NOMO-1 treated with DMSO at 0.1 percent for 48 hours (cell line): ENCODE measurements at regions not wholly inside any gene's neighbourhood (a gene's known extent, or its start where the extent isn't known, plus 50 kb on each side); places are given as distances from the start of the nearest gene placed in this dataset.
"Not testable (repeated sequence)": the region's sequence is repeated elsewhere in the genome, so short reads cannot be mapped to it uniquely, and the experiment has no call there.

Experiments
- DNase-seq: peaks from one replicate; lab custom pipeline; 2025; ENCODE audit not compliant: unreplicated experiment; lab: John Stamatoyannopoulos, UW

DNA sequence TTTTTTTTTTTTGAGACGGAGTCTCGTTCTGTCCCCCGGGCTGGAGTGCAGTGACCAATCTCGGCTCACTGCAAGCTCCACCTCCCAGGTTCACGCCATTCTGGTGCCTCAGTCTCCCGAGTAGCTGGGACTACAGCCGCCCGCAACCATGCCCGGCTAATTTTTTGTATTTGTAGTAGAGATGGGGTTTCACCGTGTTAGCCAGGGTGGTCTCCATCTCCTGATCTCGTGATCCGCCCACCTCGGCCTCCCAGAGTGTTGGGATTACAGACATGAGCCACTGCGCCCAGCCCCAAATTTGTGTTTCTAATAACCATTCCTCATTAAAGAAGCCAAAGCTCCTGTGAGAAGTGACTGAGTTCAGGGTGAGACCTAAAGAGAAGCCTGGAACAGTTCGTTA is 1906.9 kb downstream of the PCDH9 start:
- not testable (repeated sequence) for DNase-seq

DNA sequence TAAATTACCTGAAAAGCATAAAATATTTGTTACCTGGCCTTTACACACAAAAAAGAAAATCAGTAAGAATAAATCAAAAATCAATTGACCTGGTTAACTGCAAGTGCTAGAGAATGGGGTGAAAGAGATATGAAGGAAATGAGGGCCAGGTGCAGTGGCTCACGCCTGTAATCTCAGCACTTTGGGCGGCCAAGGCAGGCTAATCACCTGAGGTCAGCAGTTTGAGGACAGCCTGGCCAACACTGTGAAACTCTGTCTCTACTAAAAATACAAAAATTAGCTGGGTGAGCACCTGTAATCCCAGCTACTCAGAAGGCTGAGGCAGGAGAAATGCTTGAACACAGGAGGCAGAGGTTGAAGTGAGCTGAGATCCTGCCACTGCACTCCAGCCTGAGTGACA is 1908.7 kb downstream of the PCDH9 start:
- not testable (repeated sequence) for DNase-seq

DNA sequence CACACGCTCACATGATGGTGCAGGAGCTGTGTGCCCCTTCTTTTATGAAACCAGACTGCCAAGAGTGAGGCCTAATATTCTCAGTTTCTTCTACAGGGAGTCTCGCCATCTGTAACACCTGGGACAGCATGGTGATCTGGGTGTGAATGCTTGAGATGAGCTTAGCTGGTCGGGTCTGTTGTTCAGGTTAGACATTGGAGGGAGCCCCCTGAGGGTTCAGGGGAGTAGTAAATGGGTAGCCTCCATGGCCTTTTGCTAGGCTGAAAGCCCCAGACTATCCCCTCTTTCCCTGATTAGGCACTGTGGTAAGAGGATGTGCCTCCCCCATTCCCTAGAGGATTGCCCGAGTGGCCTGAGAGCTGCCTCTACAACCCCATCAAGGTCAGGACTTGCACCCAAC is 1916.1 kb downstream of the PCDH9 start:
- no peak for DNase-seq

DNA sequence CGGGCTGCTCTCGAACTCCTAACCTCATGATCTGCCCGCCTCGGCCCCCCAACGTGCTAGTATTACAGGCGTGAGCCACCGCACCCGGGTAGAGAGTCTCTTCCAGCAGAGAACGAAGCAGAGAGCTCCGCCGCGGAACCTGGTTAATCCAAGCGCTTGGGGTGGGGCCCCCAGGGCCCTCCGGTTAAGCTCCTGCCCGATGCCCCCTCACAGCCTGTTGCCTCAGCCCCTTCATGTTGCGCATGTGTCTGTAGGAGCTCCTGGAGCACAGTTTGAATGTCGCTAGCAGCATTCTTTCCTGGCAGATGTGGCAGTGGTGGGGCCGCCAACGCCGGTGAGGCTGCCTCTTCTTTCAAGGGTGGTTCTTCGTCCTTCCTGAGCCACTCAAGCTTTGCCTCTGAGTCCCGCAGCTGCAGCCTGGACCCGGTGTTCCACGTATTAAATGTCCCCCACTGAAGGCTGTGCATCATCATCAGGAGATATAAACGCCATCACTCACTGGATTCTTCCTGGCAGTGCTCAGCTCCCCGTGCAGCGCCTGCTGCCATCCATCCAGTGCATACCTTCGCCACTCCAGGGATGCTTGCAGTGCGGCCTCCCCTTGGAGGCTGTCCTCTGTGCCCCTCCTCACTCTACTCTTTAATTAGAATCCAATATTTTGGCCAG is 1919.3 kb downstream of the PCDH9 start:
- DNase-seq: no peak

DNA sequence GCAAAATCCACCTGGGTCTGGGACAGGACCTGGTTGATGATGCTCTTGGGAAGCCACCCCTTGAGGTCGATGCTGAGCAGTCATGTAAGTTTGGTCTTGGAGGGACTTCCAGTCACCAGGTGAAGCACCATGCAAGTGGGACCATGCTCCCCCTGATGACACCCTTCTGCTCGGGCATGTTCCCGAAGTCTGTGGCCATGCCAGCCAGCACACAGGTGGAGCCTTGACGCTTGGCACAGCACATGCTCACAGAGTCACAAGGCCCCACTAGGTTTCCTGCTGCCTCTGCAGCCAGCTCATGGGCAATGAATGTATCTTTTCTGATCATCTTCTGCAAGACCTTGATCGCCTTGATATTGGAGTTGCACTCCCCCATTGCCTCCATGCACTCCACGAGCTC is 1920.2 kb downstream of the PCDH9 start:
- DNase-seq: no peak

DNA sequence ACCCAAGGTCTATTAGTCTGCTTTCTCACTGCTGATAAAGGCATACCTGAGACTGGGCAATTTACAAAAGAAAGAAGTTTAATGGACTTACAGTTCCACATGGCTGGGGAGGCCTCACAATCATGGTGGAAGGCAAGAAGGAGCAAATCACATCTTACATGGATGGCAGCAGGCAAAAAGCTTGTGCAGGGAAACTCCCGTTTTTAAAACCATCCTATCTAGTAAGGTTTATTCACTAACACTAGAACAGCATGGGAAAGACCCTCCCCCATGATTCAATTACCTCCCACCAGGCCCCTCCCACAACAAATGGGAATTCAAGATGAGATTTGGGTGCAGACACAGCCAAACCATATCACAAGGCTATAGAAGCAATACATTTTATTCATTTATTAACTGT is 1921.4 kb downstream of the PCDH9 start:
- DNase-seq: not testable (repeated sequence)

DNA sequence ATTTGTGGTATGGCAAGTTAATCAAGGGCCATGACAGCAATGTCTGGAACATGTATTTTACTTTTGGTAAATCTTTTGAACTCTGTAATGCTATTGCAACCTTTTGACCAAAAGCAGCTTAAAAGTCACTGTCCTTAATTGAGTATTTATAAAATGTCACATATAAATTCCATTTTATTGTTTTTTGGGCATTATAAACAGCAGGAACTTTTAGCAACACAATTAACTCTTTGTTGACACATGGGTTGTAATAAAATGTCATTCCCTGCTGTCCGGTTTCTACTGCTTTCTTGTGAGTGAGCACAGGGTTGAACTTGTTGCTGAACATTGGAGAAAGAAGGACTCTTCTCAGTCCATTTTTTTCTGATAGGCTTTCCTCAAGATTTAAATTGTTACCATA is 1923.1 kb downstream of the PCDH9 start:
- no peak for DNase-seq

DNA sequence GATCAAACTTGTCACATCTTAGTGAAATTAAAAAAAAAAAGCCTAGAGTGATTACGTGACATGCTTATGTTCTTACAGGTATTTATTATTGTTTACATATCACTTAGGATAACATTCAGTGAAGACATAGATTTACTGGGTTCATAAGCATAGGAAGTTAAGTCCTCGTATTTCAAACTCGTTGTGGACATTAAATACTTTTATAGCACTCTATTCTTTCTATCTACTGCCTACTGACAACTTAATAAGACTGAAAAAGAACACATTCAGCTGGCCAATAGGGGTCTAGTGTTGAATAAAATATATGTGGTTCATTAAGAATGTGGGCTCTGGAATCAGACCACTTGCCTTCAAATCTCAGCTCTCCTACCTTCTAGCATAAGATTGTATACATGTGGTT is 1927.4 kb downstream of the PCDH9 start:
- DNase-seq: no peak

DNA sequence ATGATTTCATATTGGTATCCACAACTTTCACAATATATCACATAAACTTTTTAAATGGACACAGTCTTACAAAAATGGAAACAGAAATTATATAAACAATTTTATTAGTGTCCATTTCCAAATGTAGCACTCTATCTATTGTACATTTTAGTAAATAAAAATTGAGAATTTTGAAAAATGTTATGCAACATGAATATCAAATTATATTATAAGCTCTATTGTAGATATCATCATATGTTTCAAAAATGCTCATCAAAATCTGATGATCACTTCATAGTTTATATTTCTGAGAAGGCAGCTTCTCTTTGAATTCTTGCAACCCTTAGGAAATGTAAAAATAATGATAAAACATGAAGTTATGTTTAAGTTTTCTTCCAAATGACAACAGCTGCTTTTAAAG is 1928.6 kb downstream of the PCDH9 start:
- no peak for DNase-seq

DNA sequence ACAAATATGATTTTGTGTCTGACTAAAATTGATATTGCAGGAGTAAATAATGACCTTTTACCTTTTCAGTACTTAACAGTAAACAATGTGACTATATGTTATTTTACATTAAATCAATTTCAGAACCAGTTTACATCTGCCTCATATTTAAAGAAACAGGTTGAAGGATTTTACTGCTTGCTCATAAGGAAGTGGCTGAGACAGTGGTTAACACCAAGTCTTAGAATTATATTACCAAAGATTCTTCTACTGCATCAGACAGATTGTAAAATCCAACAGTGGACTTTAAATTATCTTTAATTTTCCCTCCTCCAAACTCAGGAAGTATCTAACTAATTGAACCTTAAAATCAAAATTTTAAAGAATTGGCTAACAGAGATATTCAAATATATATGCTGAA is 1929.9 kb downstream of the PCDH9 start:
- no peak for DNase-seq

DNA sequence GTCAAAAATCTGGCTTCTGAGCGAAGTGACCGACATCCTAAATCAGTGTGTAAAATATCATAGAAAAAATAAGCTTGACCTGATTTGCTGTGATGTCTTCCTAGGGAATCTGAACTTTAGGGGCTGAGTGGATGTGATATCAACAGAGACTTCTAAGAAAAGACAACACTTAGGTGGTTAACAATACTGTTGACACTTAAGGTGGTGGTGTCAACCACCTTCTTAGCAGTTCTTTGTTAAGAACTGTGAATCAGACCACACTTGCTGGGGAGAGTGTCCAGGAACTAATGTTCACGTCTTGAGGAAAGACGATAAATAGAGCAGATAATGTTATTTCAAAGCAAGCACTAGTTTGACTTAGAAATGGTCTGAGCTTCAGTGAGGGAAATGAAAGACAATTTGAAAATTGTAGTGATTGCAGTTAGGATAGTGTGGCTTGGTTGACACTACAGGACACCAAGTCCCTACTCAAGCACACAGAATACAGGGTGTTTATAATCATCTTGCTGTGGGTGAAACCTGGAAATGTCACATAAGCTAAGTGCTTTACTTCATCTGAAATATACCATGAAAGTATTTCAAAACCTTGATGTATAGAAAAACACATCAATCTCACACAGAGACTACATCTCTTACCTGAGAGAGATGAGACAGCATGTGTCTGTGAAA is 1936.5 kb downstream of the PCDH9 start:
- DNase-seq: no peak

DNA sequence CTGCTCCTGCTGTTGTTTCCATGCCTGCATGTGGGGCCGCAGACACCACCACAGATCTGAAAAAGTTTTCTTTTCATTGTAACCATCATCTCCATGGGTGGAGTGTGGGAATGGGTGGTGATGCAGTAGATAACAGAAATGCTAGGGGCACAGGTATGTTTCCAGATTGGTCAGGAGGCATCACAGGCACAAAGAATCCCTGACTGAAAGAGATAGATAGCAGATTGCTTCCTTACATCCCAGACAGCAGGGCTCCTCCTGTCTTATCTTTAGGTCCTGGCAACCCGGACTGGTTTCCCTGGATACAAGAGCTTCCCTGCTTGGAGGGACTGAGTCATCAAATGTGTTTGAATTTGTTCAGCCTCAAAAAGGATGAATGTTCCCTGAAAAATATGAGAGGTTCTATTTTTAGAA is 1937.6 kb downstream of the PCDH9 start:
- no peak for DNase-seq

DNA sequence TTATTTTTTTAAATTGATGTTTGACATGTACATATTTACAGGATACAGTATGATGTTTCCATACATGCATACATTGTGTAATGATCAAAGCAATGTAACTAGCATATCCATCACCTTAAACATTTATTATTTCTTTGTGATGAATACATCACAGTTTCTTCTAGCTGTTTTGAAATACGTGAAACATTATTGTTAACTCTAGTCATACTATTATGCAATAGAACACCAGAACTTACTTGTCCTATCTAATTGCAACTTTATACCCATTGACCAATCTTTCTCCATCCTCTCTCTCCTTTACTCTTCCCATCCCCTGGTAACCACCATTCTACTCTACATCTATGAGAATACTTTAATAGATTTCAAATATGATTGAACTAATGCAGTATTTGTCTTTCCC is 1942.7 kb downstream of the PCDH9 start:
- no peak for DNase-seq

DNA sequence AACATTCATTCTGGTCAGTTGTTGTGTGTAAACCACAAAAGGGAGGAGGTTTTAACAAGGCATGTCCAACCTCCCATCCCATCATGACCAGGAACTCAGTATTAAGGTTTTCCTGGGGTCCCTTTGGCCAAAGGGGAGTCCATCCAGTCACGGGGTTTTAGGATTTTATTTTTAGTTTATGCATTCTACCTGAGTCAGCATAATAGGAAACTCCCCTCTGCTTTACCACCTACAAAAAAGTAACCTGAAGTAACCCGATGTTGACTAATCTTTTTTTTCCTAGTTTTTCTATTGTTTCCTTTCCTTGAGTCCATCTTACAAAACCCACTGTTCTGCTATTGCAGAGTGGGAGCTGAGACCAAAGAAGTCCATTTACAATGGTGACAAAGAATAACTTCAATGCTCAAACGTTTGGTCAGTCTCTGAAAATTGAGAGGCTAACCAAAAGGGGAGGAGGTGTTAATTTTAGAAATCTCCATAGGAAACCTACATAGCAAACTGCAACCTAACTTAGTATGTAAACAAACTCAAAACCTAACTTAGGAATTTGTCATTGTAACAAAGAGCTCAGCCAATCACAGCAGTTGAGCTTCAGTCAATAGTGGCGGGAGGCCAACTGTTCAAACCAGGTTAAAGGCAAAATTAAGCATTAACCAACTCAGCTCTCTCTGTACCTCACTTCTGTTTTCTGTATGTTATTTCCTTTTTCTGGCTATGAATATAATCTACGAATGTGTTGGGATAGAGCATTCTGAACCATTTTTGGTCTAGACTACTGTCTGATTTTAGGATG is 1954.1 kb downstream of the PCDH9 start:
- DNase-seq: no peak

DNA sequence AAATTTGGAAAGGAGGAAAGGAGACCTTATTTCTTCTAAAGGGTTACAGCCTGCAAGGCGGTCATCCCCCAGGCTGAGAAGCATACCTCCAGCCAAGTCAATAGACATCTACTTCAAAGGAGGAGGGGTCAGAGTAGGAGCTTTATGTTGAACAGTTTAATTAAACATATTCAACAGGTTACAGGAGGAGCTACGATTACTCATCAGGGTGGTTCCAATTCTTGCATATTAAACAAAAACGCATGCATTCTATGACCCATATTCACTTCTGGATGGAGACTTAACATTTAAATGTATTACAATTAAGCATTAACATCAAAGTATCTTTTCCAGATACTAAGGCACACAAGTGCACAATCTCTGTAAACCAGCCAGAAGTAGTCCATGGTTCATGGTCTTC is 1955.0 kb downstream of the PCDH9 start:
- no peak for DNase-seq

DNA sequence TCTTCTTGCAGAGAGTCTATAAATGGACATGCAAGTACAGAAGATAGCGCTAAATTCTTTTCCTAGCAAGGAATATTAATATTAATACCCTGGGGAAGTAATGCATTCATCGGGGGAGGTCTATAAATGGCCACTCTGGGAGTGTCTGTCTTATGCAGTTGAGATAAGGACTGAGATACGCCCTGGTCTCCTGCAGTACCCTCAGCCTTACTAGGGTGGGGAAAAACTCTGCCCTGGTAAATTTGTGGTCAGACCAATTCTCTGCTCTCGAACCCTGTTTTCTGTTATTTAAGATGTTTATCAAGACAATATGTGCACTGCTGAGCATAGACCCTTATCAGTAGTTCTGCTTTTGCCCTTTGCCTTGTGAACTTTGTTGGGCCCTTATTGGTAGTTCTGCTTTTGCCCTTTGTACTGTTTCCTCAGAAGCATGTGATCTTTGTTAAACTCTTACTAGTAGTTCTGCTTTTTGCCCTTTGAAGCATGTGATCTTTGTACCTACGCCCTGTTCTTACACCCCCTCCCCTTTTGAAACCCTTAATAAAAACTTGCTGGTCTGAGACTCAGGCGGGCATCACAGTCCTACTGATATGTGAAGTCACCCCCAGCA is 1956.2 kb downstream of the PCDH9 start:
- DNase-seq: not testable (repeated sequence)

DNA sequence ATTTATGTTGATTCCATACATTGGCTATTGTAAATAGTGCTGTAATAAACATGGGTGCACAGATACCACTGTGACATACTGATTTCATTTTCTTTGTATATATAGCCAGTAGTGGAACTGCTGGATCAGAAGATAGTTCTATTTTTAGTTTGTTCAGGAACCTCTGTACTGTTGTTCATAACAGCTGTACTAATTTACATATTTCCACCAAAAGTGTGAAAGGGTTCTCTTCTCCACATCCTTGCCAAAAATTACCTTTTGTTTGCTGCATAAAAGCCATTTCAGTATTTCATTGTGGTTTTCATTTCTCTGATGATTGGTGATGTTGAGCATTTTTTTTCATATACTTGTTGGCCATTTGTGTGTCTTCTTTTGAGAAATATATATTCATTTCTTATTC is 1962.1 kb downstream of the PCDH9 start:
- no peak for DNase-seq

DNA sequence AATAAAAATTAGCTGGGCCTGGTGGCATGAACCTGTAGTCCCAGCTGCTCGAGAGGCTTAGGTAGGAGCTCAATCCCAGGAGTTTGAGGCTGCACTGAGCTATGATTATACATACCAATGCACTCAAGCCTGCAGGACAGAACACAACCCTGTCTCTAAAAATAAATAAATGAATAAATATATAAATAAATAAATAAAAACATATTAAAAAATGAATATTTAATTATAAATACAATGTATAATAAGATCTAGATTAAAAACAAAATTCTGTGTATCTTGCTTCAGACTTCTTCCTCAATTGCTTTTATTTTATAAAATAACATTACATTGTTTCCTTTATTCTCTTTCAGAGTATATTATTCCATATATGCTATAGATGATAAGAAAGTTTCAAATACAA is 1964.1 kb downstream of the PCDH9 start:
- DNase-seq: no peak

DNA sequence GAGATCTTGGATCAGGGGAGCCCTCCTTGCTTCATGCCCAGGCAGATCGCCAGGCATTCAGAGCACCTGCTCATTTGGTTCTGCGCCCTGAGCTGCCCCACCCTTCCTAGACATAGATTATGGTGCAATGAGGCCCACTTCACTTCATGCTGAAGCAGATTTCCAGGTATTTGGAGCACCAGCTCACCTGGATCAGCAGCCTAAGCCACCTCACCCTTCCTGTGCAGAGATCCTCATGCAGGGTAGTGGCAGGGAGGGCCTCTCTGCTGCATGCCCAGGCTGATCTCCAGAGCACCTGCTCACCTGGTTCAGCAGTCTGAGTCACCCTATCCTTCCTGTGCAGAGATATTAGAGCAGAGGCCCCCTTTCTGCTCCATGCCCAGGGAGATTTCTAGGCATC is 1966.1 kb downstream of the PCDH9 start:
- no peak for DNase-seq

DNA sequence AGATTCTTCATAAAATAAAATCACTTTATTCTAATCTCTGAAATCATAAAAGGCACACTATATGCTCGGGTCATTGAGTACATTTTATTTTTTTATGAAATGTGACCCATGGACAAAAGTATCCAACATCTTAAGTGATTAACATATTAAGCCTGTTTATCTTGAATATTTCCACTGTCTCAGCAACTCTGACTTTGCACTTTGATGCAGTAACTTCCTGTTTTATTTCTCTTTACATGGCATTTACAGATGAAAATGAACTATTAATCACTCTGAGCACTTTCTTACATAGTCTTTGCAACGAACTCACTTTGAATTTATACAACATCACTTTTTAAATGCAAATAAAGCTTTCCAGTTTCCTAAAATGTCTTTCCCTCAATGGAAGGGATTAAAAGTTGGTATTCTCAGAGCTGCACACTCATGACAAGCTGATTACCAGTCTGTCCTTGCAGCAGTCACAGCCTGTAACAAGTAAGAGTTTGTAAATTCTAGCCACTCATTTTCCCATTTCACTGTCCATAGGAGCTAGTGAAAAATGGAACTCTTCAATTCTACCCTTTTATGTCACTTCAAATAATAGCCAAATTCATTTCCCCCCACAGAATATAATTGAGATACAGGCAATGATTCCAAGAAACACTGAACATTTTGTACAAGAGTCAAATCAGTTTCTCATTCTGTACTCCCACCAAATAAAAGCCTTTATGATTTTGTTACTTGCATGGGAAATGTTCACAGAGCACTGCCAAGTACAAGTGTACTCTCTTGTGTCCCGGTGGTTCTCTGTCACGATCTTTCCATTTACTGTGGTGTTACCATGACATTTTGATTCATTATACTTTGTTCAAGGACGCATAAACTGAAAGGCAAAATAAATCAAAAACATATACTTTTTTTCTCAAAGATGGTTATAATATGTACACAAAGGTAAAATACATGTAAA is 1968.9 kb downstream of the PCDH9 start:
- DNase-seq: peak; percentile 23

DNA sequence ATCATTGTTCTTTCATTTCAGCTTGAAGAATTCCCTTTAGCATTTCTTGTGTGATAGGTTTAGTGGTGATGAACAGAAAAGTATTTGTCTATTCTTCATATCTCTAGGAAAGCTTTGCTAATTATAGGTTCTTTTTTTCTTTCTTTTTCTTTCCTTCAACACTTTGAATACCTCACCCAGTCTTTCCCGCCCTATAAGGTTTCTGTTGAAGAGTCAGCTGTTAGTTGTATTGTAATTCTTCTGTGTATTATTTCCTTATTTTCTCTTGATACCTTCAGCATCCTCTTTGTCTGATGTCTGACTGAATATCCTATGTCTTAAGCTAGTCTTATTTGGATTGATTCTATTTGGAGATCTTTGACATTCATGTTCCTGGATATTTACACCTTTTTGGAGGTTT is 1989.4 kb downstream of the PCDH9 start:
- no peak for DNase-seq
